Loucy (cell line): ENCODE measurements at regions not wholly inside any gene's neighbourhood (a gene's known extent, or its start where the extent isn't known, plus 50 kb on each side); places are given as distances from the start of the nearest gene placed in this dataset.

Experiments used
- H2AFZ ChIP-seq: fragments of 200-600 bp; sonication (generic); 2 replicates; pipeline ENCODE4 v1.6.0; 2016; ENCODE audit warnings: antibody characterized with exemption, mild to moderate bottlenecking, low read length, moderate library complexity
- H3F3A ChIP-seq: fragments of 200-600 bp; 2 replicates; pipeline ENCODE4 v1.6.0; 2016; ENCODE audit warnings: antibody characterized with exemption, low read depth, mild to moderate bottlenecking
- H3K27me3 ChIP-seq: fragments of 200-600 bp; sonication (generic); 2 replicates; pipeline ENCODE4 v1.6.1; 2014; ENCODE audit warnings: low read length, mild to moderate bottlenecking; ENCODE audit not compliant: insufficient read depth, poor library complexity, severe bottlenecking
- H3K36me3 ChIP-seq: fragments of 200-600 bp; sonication (generic); 2 replicates; pipeline ENCODE4 v1.6.1; 2016; ENCODE audit warnings: low read length; ENCODE audit not compliant: insufficient read depth
- H3K4me1 ChIP-seq: fragments of 200-600 bp; sonication (generic); 2 replicates; pipeline ENCODE4 v1.5.1; 2014; ENCODE audit warnings: low read length, mild to moderate bottlenecking; ENCODE audit not compliant: insufficient read depth, poor library complexity, severe bottlenecking
- H3K4me2 ChIP-seq: fragments of 200-600 bp; sonication (generic); 2 replicates; pipeline ENCODE4 v1.6.0; 2014; ENCODE audit warnings: antibody characterized with exemption, low read length, low read depth, mild to moderate bottlenecking; ENCODE audit not compliant: poor library complexity, severe bottlenecking
- H3K4me3 ChIP-seq: fragments of 200-600 bp; sonication (generic); 2 replicates; pipeline ENCODE4 v1.5.1; 2014; ENCODE audit warnings: low read length, mild to moderate bottlenecking, mixed read lengths; ENCODE audit not compliant: poor library complexity, severe bottlenecking
- H3K79me2 ChIP-seq: fragments of 200-600 bp; sonication (generic); 2 replicates; pipeline ENCODE4 v1.6.1; 2014; ENCODE audit warnings: low read length; ENCODE audit not compliant: insufficient read depth
- H3K9ac ChIP-seq: fragments of 200-600 bp; sonication (generic); 2 replicates; pipeline ENCODE4 v1.6.0; 2014; ENCODE audit warnings: mild to moderate bottlenecking, low read depth, low read length, moderate library complexity; ENCODE audit not compliant: poor library complexity, severe bottlenecking
- H3K9me2 ChIP-seq: fragments of 200-600 bp; sonication (generic); replicated peaks from 2 replicates; pipeline ENCODE4 v1.6.1; 2016; ENCODE audit warnings: low read depth, low read length, mixed read lengths
- H3K9me3 ChIP-seq: fragments of 200-600 bp; sonication (generic); 2 replicates; pipeline ENCODE4 v1.6.1; 2014; ENCODE audit warnings: mild to moderate bottlenecking, antibody characterized with exemption, low read length, low read depth; ENCODE audit not compliant: insufficient read depth
- H4K20me1 ChIP-seq: fragments of 200-600 bp; sonication (generic); 2 replicates; pipeline ENCODE4 v1.6.0; 2014; ENCODE audit warnings: antibody characterized with exemption, low read length, mild to moderate bottlenecking; ENCODE audit not compliant: insufficient read depth, poor library complexity, severe bottlenecking
- EZH2phosphoT487 ChIP-seq: fragments of 200-600 bp; IDR thresholded peaks from 2 replicates; pipeline ENCODE4 v1.6.1; 2018; ENCODE audit warnings: antibody characterized with exemption, mild to moderate bottlenecking, moderate library complexity, borderline replicate concordance
- TF ChIP-seq, protein P1 (sequence below): fragments of 200-600 bp; sonication (generic); conservative IDR thresholded peaks from 2 replicates; pipeline ENCODE4 v1.5.1; 2014; ENCODE audit warnings: mild to moderate bottlenecking, antibody characterized with exemption, low read length

DNA sequence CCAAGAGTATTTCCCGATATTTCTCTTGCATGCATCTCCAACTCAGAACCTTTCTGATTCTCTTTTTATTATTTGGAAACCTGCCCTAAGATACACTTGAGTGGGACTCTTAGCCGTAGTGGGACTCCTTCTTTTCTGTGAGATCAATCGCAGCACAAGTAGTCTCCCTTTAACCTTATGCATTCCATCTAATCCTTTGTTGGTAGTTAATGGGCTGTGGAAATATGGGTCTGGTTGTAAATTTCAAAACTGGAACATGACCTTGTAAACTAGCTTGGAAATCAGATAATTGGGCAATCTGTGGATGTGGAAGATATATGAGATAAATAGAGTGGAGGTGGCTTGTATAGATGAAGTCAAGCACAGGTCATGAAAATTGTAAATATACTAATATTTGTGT lies 350.0 kb downstream of the NDFIP2 start:
- Histone ChIP-seq H2AFZ (no peak overlapping the region), H3F3A (no peaks in the 10 kb centered on the region), H3K4me3 (no peak overlapping the region), H3K9me3 (no peaks in the 10 kb centered on the region), H3K27me3 (no peaks in the 10 kb centered on the region), H3K4me1 (peaks cover 3% of the 10 kb centered on the region), H3K79me2 (no peaks in the 10 kb centered on the region), H3K4me2 (no peak overlapping the region), H3K9me2 (no peaks in the 10 kb centered on the region), H3K9ac (no peak overlapping the region), H4K20me1 (no peaks in the 10 kb centered on the region), H3K36me3 (no peaks in the 10 kb centered on the region)
- TF ChIP-seq, protein P1, sequence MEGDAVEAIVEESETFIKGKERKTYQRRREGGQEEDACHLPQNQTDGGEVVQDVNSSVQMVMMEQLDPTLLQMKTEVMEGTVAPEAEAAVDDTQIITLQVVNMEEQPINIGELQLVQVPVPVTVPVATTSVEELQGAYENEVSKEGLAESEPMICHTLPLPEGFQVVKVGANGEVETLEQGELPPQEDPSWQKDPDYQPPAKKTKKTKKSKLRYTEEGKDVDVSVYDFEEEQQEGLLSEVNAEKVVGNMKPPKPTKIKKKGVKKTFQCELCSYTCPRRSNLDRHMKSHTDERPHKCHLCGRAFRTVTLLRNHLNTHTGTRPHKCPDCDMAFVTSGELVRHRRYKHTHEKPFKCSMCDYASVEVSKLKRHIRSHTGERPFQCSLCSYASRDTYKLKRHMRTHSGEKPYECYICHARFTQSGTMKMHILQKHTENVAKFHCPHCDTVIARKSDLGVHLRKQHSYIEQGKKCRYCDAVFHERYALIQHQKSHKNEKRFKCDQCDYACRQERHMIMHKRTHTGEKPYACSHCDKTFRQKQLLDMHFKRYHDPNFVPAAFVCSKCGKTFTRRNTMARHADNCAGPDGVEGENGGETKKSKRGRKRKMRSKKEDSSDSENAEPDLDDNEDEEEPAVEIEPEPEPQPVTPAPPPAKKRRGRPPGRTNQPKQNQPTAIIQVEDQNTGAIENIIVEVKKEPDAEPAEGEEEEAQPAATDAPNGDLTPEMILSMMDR = no peak

DNA sequence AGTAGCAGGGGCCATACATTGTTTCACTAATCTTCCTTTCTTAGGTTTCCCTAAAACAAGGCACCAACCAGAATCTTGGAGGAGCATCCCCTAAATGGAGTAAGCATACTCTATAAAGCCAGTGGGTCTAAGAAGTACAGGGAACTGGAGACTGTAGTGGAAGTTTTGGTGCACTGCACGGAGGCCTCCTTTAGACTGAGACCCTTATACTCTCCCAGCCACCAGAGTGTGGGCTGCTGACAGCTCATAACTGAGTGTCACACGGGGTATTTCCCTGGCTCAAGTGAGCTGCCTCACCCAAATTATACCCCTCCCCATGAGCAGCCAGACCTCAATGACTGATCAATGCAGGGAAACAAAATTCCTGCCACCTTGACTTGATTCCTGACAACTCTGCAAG lies 349.5 kb downstream of the NDFIP2 start:
- Histone ChIP-seq H3K27me3 (no peaks in the 10 kb centered on the region), H2AFZ (no peak overlapping the region), H3K4me3 (no peak overlapping the region), H3K79me2 (no peaks in the 10 kb centered on the region), H3K9me2 (no peaks in the 10 kb centered on the region), H3K36me3 (no peaks in the 10 kb centered on the region), H4K20me1 (no peaks in the 10 kb centered on the region), H3F3A (no peaks in the 10 kb centered on the region), H3K4me1 (peaks cover 8% of the 10 kb centered on the region), H3K9me3 (no peaks in the 10 kb centered on the region), H3K4me2 (no peak overlapping the region), H3K9ac (no peak overlapping the region)
- TF ChIP-seq, protein P1 = no peak
- no peak for TF ChIP-seq EZH2phosphoT487

DNA sequence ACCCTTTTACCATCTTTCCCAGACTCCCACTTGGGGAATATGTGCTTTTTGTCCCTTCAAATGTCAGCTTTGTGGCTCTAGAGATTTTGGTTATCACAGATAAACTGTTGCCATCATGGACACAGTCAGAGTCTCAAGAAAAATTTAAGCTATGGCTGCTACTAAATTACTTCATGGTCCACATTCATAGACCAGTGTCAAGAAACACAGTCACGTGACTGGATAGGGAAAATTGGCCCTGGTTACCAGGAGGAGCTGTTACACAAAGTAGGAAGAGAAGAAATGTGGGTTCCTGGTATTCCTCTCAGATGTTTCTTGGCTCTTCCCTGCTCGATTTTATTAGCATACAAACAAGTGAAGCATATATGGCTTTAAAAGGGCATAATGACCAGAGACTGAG lies 348.9 kb downstream of the NDFIP2 start:
- Histone ChIP-seq H3K79me2 (no peaks in the 10 kb centered on the region), H2AFZ (no peak overlapping the region), H3K9ac (no peak overlapping the region), H3K4me1 (peaks cover 13% of the 10 kb centered on the region), H3K36me3 (no peaks in the 10 kb centered on the region), H4K20me1 (no peaks in the 10 kb centered on the region), H3K27me3 (no peaks in the 10 kb centered on the region), H3K4me3 (no peak overlapping the region), H3K9me3 (no peaks in the 10 kb centered on the region), H3F3A (no peaks in the 10 kb centered on the region), H3K9me2 (no peaks in the 10 kb centered on the region), H3K4me2 (no peak overlapping the region)
- TF ChIP-seq, protein P1 = no peak
- no peak for TF ChIP-seq EZH2phosphoT487
